Gastrocnemius medialis (tissue), 4 donors: ENCODE measurements at regions not wholly inside any gene's neighbourhood (a gene's known extent, or its start where the extent isn't known, plus 50 kb on each side); places are given as distances from the start of the nearest gene placed in this dataset.

Source experiments
- CTCF ChIP-seq, 5 experiments: fragments of 450-650 bp in 3 of 5; fragments of 200-600 bp in 2 of 5; sonication (generic) in 2 of 5; IDR thresholded peaks in 4 of 5; conservative IDR thresholded peaks in 1 of 5; 1 replicate in 4 of 5; 2 replicates in 1 of 5; pipeline ENCODE4 v1.5.1; 2016 to 2019; ENCODE audit warnings: antibody characterized with exemption in 5 of 5, mild to moderate bottlenecking in 3 of 5, moderate library complexity in 3 of 5
- POLR2A ChIP-seq, 2 donors: fragments of 450-650 bp; IDR thresholded peaks; one replicate each; pipeline ENCODE4 v1.6.1; 2017; ENCODE audit warnings: antibody characterized with exemption in 2 of 2, mild to moderate bottlenecking in 2 of 2, moderate library complexity in 2 of 2

GRCh38 chr17:83202002-83203000 lies 122.9 kb downstream of the METRNL start:
- TF ChIP-seq CTCF (IDR thresholded peaks at IDR 0.05 in 4 of 5, conservative IDR thresholded peaks at IDR 0.05 in 1 of 5) (no peak), POLR2A (IDR thresholded peaks at IDR 0.05) (no peak)
